Fibroblast of skin of scalp (primary cell): ENCODE measurements at regions not wholly inside any gene's neighbourhood (a gene's known extent, or its start where the extent isn't known, plus 50 kb on each side); places are given as distances from the start of the nearest gene placed in this dataset.

Experiments used
- DNase-seq: peaks from one replicate; pipeline ENCODE4 v3.0.0-alpha.2; 2013

DNA sequence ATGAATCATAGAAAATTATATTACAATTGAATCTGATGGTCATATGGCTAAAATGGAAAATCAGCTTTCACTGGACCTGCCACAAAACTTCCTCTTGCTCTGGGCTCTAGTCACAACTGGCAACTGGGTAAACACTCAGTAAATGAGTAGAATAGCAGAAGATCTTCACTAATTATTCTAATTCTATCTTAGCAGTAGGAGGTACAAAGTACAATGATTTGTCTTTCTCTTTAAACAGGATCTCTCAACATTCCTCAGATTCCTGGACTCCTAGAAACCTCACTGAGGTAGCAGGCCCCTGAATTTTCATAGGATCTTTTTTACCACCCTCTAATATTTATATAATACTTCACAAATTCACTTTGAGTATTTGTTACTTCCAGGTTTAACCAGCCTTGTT is 239.9 kb upstream of the SMARCA2 start:
- no peak for DNase-seq

DNA sequence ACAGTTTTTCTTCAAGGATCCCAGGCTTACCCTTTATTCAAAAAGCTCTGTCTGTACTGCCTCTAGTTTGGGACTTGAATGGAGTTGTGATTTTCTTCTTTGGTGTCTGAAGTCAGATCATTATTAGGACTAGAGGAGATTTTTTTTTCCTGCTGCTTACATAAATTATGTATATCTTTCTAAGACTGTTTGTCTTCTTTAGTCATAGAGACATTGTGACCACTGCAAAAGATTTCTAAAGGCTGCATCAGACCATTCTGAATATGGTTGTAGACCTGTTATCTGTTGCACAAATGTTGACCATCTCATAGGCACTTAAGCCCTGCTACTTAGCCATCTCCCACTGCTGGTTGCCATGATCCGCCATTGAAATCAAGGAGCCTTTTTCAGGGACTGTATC is 238.5 kb upstream of the SMARCA2 start:
- DNase-seq = no peak

DNA sequence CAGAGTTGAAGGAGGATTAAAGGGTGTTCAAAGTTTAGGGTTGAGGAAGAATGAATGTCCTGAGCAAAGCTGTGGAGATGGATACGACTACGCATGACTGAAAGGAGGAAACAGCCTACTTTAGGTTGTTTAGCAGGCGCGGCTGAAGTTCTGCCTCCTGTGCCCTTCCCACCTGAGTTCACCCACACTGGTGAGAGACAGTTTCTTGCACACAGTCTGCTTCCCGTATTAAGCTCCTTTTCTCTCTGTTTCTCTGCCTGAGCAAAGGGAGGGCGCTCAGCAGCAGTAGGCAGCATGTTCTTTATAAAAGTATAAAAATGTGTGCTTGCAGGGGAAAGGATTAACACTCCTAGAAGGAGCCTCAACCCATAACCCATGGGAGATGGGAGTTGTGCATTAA is 224.0 kb upstream of the SMARCA2 start:
- DNase-seq = no peak

GRCh38 chr9:1794547-1795270 is 220.4 kb upstream of the SMARCA2 start:
- no peak for DNase-seq

DNA sequence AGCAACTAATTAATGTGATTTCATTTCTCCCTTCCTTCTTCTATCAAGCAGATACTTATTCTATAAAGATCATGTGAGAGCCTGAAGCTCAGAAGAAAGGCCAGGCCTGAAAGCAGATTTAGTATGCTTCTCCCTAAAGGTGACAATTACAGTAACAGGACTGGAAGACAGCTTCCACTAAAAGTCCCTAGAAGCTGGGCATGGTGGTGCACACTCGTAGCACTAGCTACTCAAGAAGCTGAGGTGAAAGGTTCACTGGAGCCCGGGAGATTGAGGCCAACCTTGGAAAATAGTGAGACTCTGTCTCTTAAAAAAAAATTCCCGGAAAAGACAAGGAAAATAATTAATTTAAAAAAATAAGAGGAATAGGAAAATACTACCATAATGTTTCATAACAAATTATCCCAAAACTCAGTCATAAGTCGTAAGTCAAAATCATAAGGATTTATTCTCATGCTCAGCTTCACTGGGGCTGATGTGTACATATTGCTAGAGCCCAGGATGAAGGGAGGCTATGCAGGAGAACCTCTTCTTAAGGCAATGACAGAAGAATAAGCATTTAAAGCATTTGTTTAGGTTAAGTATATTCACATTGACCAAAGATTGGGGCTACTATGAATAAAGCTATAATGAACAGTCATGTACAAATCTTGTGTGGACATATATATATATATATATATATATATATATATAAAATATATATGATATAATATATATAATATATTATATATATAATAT is 210.8 kb upstream of the SMARCA2 start:
- no peak for DNase-seq

DNA sequence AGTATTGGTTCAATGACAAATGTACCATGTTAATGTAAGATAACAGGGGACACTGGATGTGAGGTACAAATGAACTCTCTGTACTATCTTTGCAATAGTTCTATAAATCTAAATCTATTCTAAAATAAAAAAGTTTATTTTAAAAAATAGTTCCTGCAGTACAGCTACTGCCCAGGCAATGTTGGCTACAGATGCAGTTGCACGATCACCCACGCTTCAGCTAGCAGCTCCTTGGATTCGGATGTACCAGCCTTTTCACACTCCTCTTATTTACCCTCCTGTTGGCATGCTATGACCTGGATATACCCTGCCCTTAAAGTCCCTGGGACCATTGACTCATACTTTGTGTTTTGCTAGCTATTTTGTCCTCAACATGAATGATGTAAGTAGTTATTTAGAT is 185.4 kb upstream of the SMARCA2 start:
- DNase-seq = no peak

- DNase-seq = no peak
Observed at GRCh38 chr9:1832960-1833359, 182.2 kb upstream of the SMARCA2 start.

DNA sequence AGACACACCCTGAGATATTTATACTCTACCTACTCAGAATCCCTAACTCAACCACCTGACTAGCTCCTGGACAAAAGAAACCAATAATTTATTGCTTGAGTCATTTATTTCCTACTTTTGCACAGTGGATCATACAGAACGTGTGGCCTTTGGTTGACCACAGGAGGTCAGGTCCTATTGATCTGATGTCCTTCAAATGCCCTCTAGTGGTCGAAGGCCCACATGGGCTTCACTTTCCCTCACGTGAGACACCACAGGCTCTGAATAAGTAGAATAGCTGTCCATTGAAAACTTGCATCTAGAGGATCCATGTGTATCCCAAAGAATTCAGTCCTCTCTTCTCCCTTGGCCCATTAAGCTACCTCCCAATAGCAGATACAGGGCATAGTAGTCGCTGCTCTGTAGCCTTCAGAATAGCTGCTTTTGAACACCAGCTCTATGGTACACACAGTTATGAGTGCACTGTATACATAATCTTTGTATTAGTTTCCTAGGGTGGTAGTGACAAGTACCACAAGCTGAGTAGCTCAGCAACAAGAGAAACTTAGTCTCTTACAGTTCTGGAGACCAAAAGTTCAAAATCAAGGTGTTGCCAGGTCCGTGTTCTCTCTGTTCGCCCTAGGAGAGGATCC is 177.6 kb upstream of the SMARCA2 start:
- peak; percentile 47 for DNase-seq

- peak; percentile 3 for DNase-seq
Observed at GRCh38 chr9:1839909-1840308, 175.2 kb upstream of the SMARCA2 start.

DNA sequence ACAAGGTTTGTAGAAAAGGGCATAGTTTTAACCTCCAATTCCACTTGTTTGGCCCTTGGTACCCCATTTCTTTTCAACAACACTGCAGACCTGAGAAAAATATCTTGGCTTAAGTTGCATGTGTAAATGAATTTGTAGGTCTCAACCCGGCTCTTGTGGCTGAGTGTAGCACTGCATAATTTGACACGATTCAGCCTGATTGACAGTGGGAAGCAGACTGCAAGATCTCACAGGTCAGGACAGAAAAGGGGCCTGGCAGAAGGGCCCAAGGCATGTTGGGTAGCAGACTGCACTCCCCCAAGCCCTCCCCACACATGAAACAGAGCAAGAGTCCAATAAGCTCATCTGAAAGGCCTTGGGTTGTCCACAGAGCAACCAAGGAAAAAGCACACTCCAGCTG is 169.7 kb upstream of the SMARCA2 start:
- DNase-seq = no peak

GRCh38 chr9:1855726-1856125 is 159.4 kb upstream of the SMARCA2 start:
- no peak for DNase-seq

GRCh38 chr9:1857808-1858207 is 157.3 kb upstream of the SMARCA2 start:
- no peak for DNase-seq

GRCh38 chr9:1869843-1870242 is 145.3 kb upstream of the SMARCA2 start:
- peak; percentile 7 for DNase-seq

- DNase-seq = no peak
Observed at GRCh38 chr9:1870915-1871314, 144.2 kb upstream of the SMARCA2 start.

DNA sequence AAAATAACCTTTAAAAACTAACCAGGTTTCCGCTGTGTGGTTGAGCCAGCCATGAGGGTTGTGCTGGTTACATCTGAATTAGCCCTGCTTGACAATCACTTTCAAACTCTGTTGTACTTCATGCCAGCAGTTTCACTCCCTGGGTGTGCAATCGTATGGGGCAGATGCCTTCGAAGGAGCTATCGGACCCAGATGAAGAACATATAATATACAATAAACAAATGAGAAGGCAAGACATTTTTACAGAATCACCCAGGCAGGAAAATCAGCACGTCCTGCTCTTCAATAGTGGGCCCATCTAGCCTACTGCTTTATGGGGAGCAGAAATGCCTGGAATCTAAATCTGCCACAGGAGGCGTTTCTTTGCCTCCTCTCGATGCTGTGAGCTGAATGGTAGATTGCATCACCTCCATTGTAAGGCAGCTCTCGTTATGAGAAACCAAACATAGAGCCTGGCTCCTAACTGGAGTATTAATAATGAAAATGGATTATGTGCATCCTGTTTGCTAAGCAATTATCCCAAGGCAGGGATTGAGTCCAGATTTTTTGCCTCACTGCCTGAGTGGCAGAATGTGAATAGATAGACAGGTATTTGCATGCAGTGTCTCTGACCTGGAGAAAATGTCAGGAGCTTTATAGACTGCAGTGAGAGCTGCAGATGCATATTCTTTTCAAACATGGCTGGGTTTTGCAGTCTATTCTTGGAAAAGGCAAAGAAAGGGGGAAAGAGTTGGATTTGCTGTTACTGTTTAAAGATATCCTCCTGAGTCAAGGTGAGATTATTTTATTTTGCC is 143.3 kb upstream of the SMARCA2 start:
- DNase-seq = peak; percentile 69

DNA sequence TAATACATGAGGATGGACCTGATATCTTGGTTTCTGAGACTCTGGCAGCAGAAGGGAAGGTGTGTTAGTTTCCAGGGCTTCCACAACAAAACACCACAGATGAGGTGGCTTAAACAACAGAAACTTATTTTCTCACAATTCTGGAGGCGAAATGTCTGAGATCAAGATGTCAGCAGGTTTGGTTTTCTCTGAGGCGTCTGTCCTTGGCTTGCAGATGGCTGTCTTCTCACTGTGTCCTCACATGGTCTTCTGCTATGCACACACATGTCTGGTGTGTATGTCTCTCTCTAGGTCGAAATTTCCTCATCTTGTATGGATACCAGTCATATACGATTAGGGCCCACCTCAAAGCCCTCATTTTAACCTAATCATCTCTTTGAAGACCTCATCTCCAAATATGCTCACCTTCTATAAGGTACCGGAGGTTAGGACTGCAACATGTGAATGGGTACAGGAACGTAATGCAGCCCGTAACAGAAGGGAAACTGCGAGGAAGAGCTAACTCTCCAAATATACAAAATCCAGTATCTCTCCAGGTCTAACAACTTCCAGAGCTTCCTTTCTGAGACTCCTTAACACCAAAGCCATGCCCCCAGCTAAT is 139.8 kb upstream of the SMARCA2 start:
- no peak for DNase-seq

DNA sequence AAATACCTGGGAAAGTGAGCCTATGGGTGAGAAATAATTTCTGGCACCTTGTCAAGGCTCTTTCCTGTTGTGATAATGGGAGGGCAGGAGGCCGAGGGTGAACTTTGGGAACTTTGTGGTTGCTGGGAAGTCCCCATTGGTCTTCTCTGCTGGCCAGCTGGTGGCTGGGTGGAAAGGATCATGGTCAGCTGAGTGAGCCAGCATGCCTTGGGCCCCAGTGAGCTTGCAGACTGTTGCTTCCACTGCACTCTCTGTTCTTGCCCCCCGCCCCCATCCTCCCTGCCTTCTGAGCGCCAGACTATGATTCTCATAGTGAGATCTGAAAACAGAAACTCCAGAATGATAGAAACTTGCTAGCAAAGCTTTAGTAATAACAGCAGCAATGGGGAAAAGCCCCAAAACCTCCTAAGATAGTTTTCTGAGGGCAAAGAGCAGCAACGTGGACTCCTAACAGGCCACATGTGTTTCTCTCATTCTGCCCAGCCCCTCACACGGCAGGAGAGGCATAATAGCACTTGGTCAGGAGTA is 139.2 kb upstream of the SMARCA2 start:
- DNase-seq = no peak

DNA sequence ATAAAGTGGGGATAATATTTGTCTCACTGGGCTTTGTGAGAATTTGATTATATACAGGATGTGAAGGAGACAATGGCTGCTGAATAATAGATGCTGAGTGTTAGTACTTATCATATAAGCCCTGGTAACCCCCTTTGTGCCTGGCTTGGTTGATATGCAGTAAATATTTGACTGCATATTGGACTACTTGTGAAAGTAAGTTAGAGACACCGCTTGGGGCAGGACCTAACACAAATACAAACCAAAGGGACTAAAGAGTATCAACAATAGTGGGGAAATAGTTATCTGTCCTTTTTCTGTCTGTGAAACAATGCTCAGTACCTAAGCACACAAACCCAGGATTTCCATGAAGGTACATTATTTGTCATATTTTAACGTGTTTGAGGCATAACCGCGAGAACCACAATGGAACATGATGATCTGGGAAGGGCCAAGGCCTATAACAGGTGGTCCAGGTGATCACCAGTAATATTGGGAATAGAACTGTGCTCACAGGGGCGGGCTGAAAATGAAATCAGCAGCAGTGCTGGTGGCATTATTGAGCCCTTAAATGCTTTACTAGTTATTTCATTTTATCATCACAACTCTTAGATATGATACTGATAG is 138.2 kb upstream of the SMARCA2 start:
- DNase-seq = no peak

- no peak for DNase-seq
Observed at GRCh38 chr9:1877951-1878350, 137.2 kb upstream of the SMARCA2 start.

DNA sequence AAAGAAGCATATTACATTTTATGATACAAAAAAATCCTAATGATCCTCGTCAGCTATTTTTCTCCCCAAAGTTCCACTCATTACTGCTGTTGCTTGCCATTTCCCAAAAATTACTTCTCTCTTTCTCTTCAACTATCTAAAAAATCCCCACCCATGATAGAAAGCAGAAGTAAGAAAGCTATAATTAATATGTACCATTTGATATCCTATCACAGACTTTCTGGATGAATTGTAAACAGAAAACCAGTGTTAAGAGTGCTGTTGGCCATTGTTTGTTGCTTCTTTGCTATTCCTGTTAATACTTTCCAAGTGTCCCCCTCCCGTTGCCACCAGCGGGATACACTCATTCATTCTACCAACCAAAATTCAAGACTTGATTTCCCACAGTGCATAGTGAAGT is 136.3 kb upstream of the SMARCA2 start:
- DNase-seq = no peak

GRCh38 chr9:1879501-1879900 is 135.6 kb upstream of the SMARCA2 start:
- no peak for DNase-seq

GRCh38 chr9:1880038-1880565 is 135.0 kb upstream of the SMARCA2 start:
- DNase-seq = no peak
